HG03469 (cell line): ENCODE measurements at regions not wholly inside any gene's neighbourhood (a gene's known extent, or its start where the extent isn't known, plus 50 kb on each side); places are given as distances from the start of the nearest gene placed in this dataset.
"Not testable (repeated sequence)": the region's sequence is repeated elsewhere in the genome, so short reads cannot be mapped to it uniquely, and the experiment has no call there.

Experiments
- ATAC-seq: cut with Tn5 transposase; IDR thresholded peaks from one replicate; pipeline ENCODE4 v1.9.1; 2021; ENCODE audit warnings: mild to moderate bottlenecking, moderate library complexity, moderate number of reproducible peaks; ENCODE audit not compliant: unreplicated experiment

DNA sequence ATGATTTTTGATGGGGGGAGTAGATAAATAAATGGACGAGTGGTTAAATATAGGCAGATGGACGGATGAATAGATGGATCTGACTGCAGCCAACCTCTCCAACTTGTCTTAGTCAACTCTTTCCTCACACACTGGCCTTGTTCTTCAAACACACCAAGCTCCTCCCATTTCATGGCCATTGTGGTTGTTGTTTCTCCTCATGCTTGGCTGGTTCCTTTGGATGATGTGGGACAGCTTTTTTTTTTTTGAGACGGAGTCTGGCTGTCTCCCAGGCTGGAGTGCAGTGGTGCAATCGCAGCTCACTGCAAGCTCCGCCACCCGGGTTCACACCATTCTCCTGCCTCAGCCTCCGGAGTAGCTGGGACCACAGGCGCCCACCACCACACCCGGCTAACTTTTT, 155.2 kb downstream of the ZNF281 start:
- not testable (repeated sequence) for ATAC-seq

DNA sequence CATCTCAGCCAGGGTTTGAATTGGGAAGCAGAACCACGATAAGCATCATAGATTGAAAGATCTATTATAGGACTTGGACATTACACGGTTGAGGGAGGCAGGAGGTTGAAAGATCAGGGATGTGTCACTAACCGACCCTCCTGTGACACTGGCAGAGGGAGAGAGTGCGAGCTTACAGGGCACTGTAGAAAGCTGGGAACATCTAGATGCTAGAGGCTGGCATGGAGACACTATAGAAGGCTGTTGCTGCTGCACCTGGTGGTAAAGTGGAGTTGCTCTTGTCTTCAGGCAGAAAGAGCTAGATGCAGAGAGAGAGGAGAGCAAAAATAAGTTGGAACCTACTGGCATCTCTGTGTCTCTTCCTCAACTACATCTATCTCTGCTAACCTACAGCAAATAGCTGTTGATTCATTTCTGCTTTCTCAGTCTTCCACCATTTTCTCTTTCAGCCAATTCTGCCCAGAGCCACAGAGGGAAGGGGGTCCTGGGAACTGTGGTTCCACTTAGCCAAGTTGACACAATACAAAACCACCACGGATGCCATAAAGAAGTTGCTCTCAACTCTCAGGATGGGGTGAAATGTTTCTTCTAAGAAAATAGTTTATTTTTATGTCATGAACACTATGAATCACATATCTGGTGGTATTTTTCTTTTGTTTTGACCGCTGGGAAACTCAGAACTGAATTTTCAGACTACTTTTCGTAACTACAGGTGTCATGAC, 155.9 kb downstream of the ZNF281 start:
- peak; percentile 53 for ATAC-seq

DNA sequence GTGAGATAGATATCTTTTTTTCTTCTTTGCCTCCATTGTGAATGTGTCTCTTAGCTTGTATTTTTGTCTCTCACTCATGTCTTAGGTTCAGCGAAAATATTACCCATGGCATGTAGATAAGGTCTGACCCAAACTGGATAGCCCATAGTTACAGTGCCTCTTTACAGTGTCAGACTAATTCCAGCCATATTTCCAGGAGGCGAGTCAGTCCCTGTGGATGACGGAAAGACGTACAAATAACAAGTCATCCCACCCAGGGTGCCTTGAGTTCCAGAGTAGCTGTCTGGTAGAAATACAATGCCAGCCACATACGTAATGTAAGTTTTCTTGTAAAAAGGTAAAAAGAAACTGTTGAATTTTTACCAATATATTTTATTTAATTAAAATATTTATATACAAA, 157.3 kb downstream of the ZNF281 start:
- no peak for ATAC-seq

DNA sequence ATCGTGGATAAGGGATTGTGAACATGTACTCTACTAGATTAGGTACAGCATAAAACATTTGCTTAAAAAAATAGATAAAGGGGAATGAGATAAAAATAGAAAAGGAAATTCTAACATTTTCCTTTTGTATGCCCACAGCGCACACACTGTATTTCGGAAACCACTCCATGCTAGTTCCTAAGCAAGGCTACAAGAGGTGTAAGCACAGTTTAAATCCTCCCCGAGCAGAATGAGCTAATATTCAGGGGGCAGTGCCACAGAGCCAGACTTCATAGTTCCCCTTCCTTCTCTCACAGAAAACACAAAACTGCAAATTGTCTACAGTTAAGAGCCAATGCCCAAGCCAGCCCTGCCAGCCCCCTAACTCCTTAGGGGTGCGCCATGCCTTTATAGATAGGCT, 159.4 kb downstream of the ZNF281 start:
- ATAC-seq: no peak

DNA sequence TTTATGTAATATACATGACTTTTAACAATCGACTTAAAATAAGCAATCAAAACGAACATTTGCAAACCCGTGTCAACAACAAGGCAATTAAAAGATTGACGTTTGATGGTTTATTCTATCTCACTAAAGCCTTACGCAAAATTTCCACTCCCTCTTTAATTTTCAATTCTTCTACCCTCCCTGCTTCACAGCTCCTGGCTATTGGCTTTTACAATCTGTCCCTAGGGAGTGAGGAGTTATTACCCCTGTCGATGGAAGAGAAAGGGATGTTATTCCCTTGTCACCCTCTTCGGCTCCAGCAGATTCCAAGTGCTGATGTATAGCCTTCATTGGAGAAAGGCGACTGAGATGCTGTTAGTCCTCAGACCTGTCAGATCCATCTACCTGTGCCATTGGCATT, 161.3 kb downstream of the ZNF281 start:
- ATAC-seq: no peak

DNA sequence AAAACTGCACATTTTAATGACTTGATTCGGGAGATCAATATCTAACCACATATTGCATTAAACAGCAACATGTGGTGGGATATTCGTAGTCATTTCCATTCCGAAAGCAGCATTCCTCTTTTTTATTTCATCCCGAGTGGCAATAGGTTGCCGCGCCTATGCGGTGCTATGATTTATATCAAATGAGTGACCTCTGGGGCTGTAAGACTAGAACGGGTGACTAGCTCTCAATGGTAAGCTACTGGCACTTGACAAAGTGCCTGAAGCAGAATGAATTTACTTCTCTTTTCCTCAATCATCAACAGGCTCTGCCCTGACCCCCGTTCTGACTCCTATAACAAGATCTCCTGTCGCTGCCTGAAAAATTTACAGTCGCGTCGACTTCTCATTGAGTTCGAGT, 162.3 kb downstream of the ZNF281 start:
- no peak for ATAC-seq

DNA sequence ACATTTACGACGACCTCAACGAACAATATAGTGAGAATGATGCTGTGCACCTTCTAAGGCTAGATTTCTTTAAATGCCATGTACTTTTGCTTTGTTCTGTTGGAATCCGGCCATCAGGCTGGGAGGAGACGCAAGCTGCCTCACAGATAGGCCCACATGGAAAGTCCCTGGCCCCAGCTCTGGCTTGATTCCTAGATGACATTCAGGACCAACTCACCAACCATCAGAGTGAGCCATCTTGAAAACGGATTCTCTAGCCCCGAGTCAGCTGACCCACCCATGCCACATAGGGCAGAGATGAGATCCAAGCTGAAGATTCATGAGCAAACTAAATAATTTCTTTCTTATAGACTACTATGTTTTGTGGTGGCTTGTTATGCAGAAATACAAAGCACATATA, 164.4 kb downstream of the ZNF281 start:
- ATAC-seq: no peak

DNA sequence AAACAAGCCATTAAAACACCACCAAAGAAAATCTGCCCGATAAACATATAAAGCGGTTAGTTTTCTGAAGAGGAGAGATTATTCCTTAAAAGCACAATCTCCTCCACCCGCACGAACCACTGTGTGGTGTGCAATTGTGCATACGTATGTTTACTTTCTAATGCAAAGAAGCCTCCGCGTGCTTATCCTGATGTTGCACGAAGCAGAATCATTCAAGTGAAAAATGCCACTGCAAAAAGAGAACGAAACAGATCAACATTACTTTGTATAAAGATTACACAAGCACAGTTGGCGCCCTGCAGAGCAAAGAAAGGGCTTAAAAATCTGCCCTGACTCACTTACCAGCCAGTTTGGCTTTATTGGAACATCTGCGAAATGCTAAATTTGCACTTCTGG, 166.8 kb downstream of the ZNF281 start:
- ATAC-seq: no peak

DNA sequence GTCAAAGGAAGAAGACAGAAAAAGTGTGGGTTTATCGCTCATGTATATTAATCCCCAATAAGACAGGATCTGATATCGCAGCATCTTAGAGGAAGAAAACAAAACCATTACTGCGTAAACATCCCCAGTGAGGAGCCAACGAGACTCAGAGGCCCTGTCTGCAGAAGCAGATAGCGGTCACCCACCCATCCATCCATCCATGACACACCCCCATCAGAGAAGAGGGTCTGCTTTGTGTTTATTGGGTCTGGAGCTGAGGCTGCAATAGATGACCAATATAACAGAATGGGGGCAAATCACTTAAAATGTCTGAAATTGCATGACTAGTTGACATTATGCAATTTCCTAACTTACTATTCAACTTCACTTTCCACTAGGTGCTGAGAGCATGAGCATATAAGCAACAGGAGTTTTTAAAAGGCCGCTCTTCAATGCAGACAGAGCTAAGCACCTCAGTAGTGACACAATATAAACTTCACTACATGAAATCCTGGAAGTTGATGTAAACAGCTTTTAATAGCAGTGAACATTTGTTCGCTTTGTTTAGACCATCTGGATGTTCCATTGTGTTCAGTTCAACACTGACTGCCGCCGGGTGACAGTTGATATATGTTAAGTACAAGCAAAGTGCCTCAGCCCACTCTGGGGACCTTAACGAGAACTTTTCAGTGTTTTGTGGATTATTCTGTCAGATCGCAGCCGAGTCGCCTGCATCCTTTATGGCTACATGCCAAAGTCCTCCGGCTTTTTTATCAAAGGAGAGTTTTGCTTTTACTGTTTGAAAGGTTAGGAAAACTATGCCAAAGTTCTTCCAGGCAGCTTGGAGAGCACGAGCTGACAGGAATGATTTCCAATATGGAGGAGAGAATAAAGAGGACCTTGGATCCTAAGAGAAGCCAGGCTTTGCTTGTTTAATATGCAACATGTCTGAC, 167.5 kb downstream of the ZNF281 start:
- ATAC-seq: no peak

DNA sequence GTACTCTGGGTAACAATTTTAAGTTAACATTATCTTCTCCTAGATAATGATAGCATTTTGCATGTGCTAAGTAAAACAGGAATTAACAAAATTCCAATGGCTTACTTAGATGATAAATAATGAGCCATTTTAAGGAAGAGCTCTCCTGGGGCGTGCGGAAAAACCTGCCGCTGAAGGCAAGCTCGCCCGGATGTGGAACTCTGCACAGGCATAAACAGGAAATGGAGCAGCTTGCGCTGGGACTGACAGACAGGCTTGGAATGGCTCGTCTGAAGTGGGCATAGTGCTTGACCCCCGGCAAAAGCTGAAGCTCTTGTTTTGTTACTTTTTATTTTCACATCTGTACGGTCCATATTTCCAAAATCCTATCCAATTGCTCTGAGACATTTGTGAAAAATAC, 169.2 kb downstream of the ZNF281 start:
- ATAC-seq: no peak

DNA sequence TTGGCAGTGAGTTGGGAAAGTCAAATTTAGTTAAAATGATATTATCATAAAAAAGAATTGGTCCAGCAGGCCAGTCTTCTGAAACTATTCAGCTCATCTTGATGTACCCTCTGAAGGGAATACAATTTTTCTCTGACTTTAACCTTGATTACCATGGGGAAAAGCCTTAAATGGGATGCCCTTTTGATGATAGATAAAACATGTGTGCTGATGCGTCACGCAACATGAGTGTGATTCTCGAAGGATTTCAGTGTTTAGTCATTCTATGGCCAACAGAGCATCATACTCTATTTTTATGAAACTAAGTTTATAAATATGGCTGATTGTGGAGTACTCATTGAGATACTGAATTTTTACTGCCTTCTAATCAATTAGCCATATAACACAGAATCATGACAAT, 171.5 kb downstream of the ZNF281 start:
- no peak for ATAC-seq

DNA sequence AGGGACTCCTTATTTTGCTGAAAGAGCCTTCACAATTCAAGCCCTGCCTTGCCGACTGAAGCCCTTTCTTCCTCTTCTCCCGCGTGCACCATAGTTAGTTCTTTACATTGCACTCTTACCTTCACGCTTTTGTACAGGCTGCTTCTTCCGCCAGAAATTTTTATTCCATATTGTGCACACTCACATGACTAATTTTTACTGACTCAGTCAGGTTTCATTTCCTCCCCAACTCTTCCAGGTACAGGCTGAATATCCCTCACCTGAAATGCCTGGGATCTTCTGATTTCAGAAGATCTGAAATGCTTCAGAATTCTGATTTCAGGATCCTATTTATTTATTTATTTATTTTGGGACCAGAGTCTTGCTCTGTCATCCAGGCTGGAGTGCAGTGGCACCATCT, 172.8 kb downstream of the ZNF281 start:
- no peak for ATAC-seq

DNA sequence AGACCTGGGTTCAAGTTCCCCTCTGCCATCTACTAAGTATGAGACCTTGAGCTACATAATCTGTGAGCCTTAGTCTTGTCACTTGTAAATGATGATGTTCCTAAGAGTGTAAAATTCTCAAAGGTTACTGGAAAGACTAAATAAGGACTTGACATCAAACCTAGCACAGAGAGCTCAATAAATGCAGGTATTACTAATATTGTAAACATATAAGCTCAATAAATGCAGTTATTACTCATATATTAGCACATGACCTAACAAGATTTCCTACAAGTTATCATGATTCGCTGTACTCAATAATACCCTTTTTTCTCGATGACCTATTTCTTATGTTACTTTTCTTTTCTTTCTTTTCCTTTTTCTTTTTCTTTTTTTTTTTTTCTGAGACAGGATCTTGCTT, 174.9 kb downstream of the ZNF281 start:
- ATAC-seq: no peak

DNA sequence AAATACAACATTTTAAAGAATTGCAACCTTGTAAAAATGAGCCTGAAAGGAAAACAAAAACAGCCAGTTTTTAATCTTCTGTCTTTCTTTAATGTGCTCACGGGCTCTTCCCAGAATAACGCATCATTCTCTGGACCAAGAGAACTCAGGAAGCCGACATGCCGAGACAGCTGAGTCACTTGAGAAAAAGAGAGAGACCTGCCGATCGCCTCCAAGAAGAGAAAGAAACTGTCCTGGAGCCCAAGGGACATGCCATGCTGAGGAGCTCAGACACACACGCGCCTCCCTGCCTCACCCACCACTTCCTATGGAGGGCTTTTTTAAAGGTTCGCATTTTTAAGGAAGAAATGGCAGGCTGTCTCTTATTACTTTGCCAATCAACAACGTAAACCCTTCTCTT, 176.4 kb downstream of the ZNF281 start:
- no peak for ATAC-seq

DNA sequence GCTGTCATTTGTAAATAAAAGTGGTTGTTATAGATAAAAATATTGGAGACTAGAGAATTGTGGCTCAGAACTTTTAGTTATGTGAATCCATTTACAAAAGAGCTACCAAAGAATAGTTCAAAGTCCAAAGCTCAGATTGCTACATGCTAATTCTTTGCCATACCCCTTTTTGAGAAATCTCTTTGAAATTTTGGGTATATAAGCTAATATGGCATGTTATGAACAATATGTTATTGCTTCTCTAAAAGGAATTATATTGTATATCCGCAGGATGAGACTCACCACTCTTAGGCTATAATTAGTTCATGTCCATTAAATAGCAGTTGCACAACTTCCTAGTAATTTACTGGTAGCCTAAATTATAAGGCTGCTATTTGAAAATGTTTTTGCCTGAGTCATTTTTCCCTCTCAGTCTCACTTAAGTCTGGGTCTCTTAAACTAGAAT, 178.0 kb downstream of the ZNF281 start:
- no peak for ATAC-seq

DNA sequence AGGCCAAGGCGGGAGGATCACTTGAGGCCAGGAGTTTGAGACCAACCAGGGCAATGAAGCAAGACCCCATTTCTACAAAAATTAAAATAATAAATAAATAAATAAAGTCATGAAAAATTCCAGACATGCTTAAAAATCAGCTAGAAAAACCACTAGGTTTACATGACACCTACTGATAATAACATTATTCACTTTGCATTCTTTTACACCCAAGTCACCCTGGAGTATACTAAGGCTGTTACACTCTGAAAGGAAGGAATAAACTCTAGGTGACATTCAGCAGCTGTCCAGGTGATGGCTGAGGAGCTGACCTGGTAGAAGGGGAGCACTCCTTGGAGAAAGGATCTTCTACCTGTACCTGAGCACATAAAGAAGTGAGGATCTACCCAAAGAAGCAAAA, 179.2 kb downstream of the ZNF281 start:
- no peak for ATAC-seq

DNA sequence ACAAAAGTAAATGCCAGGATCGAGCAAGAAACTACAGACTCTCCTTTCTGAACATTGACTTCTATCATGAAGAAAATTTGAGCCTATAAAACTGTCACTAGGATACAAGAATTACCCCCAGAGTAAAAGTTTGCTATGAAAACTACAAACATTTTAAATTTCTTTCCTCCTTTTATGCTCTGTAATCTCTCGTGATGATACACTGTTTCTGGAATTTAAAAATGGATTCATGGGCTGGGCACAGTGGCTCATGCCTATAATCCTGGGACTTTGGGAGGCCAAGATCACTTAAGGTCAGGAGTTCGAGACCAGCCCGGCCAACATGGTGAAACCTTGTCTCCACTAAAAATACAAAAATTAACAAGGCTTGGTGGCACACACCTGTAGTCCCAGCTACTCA, 181.3 kb downstream of the ZNF281 start:
- ATAC-seq: no peak

DNA sequence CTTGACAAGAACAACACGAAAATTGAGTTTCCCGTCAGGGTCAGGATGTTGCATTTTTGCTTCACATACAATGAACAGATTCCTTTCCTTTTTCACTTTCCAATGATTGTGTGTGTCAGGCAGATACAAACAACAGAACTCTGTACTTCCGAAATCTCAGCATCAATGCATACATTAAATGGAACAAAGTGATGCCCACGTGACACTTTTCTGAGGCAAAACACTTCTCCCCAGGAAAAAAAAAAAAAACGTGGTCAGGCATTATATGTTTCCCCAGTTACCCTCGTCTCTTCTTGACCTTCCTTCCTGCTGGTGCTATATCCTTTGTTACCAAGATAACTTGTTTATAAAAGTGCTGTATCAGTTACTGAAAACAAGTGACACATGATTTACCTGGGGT, 181.8 kb downstream of the ZNF281 start:
- no peak for ATAC-seq
